ENCODE measurements at regions not wholly inside any gene's neighbourhood (a gene's known extent, or its start where the extent isn't known, plus 50 kb on each side); places are given as distances from the start of the nearest gene placed in this dataset.

- no peaks in the 10 kb centered on the region for H3K79me2 ChIP-seq (ENCODE audit: control insufficient read depth, low read length)
- H3K9me3 ChIP-seq (ENCODE audit: control insufficient read depth, insufficient read depth, low read length), result no peaks in the 10 kb centered on the region
- no peaks in the 10 kb centered on the region for H4K20me1 ChIP-seq (ENCODE audit: control insufficient read depth, insufficient read depth, low read depth, low read length)
- no peak for TF ChIP-seq CTCF (IDR thresholded peaks at IDR 0.05; ENCODE audit: low read depth, low read length, poor library complexity, severe bottlenecking)
- TF ChIP-seq EZH2phosphoT487 (IDR thresholded peaks at IDR 0.05; ENCODE audit: borderline replicate concordance, low read length), result no peak
- no peaks in the 10 kb centered on the region for H3K4me1 ChIP-seq (ENCODE audit: control insufficient read depth, low read length)
- no peaks in the 10 kb centered on the region for H3K36me3 ChIP-seq (ENCODE audit: control insufficient read depth, low read length)
- H3K27ac ChIP-seq (ENCODE audit: low read depth, low read length), result no peak overlapping the region
- no peak overlapping the region for H3K4me3 ChIP-seq (ENCODE audit: low read length)
- no peak overlapping the region for H3K4me2 ChIP-seq (ENCODE audit: low read length)
- no peaks in the 10 kb centered on the region for H3F3A ChIP-seq (ENCODE audit: control insufficient read depth, insufficient read depth)
- no peaks in the 10 kb centered on the region for H3K9me2 ChIP-seq (replicated peaks; ENCODE audit: control insufficient read depth, low read length)
- no peaks in the 10 kb centered on the region for H3K27me3 ChIP-seq (ENCODE audit: control insufficient read depth, low read length)
These were observed 100.8 kb upstream of the CDH5 start for GRCh38 chr16:66265556-66266141.

- no peaks in the 10 kb centered on the region for H4K20me1 ChIP-seq (ENCODE audit: control insufficient read depth, insufficient read depth, low read depth, low read length)
- H3K4me1 ChIP-seq (ENCODE audit: control insufficient read depth, low read length), result no peaks in the 10 kb centered on the region
These were observed 101.5 kb upstream of the CDH5 start for GRCh38 chr16:66265048-66265415.

GRCh38 chr16:66264311-66265047 is 102.0 kb upstream of the CDH5 start:
- H3K36me3 ChIP-seq (ENCODE audit: control insufficient read depth, low read length), result no peaks in the 10 kb centered on the region
- H3K27me3 ChIP-seq (ENCODE audit: control insufficient read depth, low read length), result no peaks in the 10 kb centered on the region
- no peaks in the 10 kb centered on the region for H3K9me2 ChIP-seq (replicated peaks; ENCODE audit: control insufficient read depth, low read length)
- H3K9me3 ChIP-seq (ENCODE audit: control insufficient read depth, insufficient read depth, low read length), result no peaks in the 10 kb centered on the region
- no peak overlapping the region for H3K27ac ChIP-seq (ENCODE audit: low read depth, low read length)
- no peak overlapping the region for H3K4me3 ChIP-seq (ENCODE audit: low read length)
- no peak overlapping the region for H3K4me2 ChIP-seq (ENCODE audit: low read length)
- H4K20me1 ChIP-seq (ENCODE audit: control insufficient read depth, insufficient read depth, low read depth, low read length), result no peaks in the 10 kb centered on the region
- no peaks in the 10 kb centered on the region for H3F3A ChIP-seq (ENCODE audit: control insufficient read depth, insufficient read depth)
- H3K79me2 ChIP-seq (ENCODE audit: control insufficient read depth, low read length), result no peaks in the 10 kb centered on the region
- TF ChIP-seq CTCF (IDR thresholded peaks at IDR 0.05; ENCODE audit: low read depth, low read length, poor library complexity, severe bottlenecking), result no peak
- no peak for TF ChIP-seq EZH2phosphoT487 (IDR thresholded peaks at IDR 0.05; ENCODE audit: borderline replicate concordance, low read length)
- H3K4me1 ChIP-seq (ENCODE audit: control insufficient read depth, low read length), result no peaks in the 10 kb centered on the region

More at GRCh38 chr16:66265048-66265415, 101.5 kb upstream of the CDH5 start:
- H3K9me3 ChIP-seq (ENCODE audit: control insufficient read depth, insufficient read depth, low read length), result no peaks in the 10 kb centered on the region
- no peak overlapping the region for H3K4me2 ChIP-seq (ENCODE audit: low read length)
- H3F3A ChIP-seq (ENCODE audit: control insufficient read depth, insufficient read depth), result no peaks in the 10 kb centered on the region
- H3K27ac ChIP-seq (ENCODE audit: low read depth, low read length), result no peak overlapping the region
- no peaks in the 10 kb centered on the region for H3K79me2 ChIP-seq (ENCODE audit: control insufficient read depth, low read length)
- H3K27me3 ChIP-seq (ENCODE audit: control insufficient read depth, low read length), result no peaks in the 10 kb centered on the region
- no peaks in the 10 kb centered on the region for H3K9me2 ChIP-seq (replicated peaks; ENCODE audit: control insufficient read depth, low read length)
- no peak overlapping the region for H3K4me3 ChIP-seq (ENCODE audit: low read length)
- no peak for TF ChIP-seq EZH2phosphoT487 (IDR thresholded peaks at IDR 0.05; ENCODE audit: borderline replicate concordance, low read length)
- TF ChIP-seq CTCF (IDR thresholded peaks at IDR 0.05; ENCODE audit: low read depth, low read length, poor library complexity, severe bottlenecking), result no peak
- no peaks in the 10 kb centered on the region for H3K36me3 ChIP-seq (ENCODE audit: control insufficient read depth, low read length)

Measured in DOHH2 (cell line).